Endometrium (tissue), 2 donors: ENCODE measurements at regions not wholly inside any gene's neighbourhood (a gene's known extent, or its start where the extent isn't known, plus 50 kb on each side); places are given as distances from the start of the nearest gene placed in this dataset.

Source experiments
- FAIRE-seq: peaks from 2 replicates; lab custom pipeline; 2012; peaks lifted over from hg19 to GRCh38; lab: Jason Lieb, UNC
- donor health status: control.
- donor health status: control.

DNA sequence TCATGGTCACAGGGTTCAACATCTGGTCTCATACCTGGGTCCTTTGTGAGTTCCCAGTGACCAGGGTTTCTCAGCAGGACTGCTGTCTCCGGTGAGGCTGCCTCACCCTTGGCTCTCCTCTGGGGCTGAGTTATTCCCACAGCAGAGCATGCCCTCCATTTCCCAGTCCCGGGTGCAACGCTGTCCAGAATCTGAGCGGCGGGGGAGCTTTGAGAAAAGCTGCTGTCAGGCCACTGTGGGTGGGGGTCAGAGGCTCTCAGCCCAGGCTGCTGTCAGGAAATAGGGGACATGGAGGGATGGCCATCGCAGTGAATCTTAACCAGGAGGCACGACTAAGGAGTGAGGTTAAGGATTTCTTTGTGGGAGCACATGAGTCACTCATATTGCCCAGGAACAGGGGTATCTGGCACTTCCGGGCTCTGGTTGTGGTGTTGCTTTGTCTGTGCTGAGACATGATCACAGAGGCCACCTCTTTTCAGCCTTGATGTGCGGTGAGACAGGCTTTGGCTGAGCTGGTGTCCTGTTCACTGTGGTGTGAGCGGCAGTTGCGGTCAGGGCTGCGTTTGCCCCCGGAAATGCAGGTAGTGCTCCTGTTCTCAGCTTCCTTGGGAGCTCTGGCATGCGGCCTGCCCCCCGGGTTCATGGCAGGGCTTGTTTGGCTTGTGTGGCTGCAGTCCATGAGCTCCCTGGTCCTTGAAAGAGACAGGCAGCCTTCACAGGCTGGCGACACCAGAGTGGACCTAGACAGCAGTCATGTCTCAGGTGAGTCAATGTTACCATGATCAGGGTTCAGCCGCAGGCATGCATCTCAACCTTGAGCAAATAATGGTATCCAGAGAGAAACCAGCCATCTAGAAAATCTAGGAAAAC is 310.7 kb upstream of the MYT1L start:
- no peak for FAIRE-seq

DNA sequence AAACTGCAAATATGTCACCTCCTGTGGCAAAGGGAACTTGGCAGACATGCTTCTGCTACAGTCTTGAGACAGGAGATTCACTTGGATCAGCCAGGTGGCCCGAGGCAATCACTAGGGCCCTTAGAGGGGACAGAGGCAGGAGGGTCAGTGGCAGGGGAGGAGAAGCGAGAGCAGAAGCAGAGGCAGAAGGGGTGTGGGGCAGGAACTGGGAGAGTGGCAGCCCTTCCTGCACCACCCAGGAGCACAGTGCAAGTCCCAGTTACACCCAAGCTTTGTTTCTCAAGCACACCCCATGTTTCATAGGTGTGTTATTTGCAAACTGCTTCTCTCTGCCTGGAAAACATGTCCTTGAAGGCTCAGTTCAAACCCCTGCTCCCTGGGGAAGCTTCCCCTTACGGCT is 309.7 kb upstream of the MYT1L start:
- FAIRE-seq: no peak

DNA sequence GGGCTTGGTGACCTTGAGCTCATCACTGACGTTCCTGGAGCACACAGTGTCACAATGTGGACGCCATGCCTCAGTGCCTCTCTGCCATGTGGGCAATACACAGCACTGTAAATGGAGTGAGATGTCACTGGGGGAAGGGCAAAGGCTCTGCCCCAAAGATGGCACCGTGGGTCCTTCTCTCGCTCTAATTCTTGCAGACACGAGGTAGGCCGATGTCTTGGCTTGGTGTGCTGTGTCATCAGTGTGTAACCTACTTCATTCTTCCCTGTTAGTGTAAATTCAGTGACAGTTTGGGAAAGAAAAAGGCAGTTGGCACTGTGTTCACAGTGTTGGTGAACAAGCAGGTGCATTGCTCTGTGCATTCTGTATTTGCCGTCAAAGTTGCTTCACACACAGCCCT is 309.3 kb upstream of the MYT1L start:
- FAIRE-seq: no peak

DNA sequence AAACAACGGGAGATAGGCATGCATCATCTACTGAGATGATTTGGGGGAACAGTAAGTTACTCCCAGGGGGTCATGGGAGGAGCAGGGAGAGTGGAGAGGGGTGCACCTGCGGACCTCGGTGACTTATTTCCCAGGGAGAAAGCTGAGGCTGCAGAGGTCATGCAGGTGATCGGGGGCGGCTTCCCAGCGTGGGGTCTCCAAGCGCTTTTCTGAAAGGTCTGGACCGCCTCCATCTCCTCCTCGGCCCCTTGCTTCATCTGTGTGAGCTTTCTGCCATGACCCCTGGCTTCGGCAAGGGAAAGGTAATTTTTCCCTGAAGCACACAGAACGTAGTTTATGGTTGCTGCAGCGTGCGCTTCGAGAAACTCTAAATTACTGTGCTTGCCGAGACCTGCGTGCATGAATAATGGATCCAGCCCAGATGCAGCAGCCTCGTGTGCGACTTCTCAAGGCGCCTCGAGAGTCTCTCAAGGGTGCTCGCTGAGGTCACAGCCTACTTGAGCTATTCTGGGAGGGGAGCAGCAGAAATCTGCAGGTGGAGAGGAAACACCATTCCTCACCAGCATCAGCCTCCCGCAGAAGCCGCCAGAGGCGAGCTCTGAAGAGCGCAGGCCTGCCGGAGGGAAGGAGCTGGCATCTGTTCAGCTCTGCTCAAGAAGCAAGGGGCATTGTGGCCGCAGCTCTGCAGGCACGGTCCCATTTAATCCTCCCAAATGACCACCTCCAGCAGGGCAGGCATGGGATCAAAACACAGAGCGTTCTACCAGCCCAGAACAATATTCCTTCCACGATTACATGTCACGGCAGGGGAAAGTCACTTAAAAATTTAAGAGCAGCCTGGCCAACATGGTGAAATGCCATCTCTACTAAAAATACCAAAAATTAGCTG is 308.4 kb upstream of the MYT1L start:
- no peak for FAIRE-seq

DNA sequence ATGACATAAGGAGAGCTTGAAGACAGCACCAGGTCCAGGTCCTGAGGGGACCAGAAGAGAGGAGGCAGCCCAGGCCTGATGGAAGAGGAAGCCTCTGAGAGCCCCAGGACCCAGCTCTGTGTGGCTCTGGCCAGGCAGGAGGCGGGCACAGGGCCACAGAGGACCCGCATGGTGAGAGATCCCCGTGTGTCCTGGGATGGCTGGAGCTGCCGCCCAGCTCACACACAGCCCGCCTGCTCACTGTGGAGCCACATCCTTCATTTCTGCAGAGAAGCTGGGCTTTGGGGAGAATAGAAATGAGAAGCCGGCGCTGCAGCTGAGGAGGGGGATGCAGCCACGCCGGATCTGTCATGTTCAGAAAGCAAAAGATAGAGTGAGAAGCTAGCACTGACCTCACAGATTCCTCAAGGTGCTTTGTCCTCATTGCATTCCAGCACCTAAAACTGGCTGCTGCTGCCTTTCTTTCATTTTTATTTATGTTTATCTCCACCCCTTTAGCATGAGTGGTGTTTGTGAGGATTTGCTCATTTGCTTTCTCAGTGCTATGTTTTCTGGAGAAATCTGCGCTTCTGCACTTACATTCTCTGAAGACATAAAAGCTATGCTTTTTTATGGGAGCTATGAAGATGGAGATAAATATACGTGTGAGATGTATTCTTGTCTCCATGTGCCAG is 307.6 kb upstream of the MYT1L start:
- no peak for FAIRE-seq

DNA sequence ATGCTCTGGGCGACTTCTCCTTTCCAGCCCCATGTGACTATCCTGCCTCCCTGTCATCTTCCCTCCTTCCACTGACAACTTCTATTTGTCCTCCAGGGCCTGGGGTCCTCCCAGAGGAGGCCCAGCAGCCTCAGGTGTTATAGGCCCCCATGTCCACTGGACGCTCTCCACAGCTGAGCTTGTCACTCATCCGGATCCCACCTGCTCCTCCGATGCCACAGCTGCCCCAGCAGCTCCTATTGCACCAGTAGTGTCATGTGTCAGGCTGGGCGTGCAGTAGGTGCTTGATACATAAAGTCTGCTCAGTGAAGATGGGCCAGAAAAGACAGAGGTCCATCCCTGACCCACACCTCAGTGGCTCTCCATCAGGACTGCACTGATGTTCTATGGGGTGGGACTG is 305.7 kb upstream of the MYT1L start:
- FAIRE-seq: no peak

DNA sequence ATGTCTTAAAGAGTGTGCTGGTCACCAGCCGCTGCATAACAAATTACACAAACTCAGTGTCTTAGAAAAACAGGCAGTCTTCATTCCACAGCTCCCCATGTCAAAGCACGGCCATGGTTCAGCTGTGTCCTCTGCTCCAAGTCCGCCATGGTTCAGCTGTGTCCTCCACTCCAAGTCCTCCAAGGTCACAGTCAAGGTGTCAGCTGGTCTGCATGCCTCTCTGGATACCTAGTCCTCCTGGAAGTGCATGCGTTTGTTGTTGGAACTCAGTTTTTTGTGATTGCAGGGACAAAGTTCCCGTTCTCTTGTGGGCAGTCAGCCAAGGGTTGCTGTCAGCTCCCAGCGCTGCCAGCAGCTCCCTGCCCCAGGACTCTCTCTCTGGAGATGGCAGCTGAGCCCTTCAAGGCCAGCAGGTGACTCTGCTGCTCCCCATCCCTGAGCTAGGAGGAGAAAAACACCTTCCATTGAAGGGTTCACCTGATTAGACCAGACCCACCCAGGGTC is 304.0 kb upstream of the MYT1L start:
- no peak for FAIRE-seq

DNA sequence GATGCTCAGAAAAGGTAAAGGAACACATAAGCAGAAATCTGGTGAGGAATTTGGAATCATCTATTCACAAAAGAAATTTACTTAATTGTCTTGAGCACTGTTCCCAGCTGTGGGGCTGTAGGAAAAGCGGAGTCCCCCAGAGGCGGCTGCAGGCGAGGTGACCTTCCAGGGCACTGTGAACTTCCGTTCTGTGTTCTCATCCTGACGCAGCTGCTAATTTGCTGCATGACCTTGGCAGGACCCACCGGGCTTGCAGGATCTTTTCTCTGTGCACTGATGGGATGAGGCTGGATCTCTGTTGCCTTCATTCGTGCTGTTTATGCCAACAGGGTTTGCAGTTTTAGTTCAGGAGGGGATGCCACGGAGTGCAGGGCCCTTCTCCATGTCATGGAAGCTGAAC is 301.9 kb upstream of the MYT1L start:
- FAIRE-seq: no peak

DNA sequence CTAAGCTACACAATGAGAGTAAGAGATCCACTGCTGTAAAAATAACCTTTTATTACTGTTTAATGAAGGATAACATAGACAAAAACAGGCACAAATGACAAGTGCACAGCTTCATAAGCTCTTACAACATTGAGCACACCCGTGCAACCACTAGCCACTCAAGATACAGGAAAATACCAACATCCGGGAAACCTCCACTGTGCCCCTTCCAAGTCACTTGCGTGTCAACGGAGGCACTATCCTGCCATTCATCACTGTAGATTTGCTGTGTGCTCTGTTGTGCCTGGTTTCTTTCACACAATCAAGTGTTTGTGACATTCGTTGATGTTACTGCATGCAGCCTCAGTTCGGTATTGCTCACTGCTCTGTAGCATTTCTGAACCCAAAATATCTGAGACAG is 292.9 kb upstream of the MYT1L start:
- no peak for FAIRE-seq

DNA sequence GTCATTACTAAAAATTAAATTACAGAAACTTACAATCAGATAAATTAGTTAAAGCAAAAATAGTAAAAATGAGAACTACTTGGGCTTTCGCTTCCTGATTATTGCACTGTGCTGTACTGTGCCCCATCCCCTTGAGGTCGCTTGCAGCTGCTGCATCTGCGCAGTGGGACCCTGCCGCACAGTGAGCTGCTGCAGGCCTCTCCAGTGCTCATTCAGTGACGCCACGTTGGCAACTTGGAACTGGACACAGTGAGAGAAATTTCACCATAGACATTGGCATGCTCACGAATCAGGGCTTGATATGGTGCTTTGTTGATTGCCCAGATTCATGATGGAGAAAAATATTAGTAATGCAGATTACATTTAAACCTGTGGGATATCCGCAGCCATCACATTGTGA is 290.8 kb upstream of the MYT1L start:
- FAIRE-seq: no peak

DNA sequence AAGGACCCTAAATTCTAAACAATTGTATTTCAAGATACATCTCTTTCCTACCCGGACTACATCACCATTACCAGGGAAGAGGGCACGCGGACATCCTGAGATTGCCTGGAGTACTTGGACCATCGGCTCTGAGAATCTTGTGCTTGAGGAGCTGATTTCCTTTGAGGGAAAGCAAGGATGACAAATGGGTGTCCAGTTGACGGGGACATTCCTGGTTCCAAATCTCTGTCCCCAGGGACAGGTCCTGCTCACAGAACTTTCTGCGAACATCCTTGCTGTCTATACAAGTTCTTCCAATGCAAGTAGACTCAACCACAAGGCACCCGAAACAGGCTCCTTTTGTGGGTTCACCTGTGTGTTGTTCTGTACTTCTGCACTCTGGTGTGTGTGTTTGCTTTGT is 289.5 kb upstream of the MYT1L start:
- FAIRE-seq: no peak

DNA sequence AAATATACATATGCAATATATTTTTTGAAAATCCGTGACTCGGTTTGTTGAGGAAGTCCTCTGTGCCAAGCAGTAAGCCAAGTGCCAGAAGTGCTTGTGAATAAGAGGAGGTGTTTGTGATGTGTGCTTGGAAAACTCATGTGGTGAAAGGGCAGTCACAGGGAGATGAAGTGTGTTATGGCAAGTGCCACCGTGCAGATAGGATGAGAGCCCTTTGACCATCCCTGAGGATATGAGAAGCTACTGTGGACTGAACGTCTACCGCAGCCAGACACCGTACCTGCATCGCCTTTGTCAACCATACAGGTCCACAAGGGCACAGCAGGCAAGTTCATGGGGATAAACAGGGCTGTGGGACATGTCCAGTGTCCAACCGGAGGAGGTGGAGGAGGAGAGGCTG is 288.9 kb upstream of the MYT1L start:
- no peak for FAIRE-seq

DNA sequence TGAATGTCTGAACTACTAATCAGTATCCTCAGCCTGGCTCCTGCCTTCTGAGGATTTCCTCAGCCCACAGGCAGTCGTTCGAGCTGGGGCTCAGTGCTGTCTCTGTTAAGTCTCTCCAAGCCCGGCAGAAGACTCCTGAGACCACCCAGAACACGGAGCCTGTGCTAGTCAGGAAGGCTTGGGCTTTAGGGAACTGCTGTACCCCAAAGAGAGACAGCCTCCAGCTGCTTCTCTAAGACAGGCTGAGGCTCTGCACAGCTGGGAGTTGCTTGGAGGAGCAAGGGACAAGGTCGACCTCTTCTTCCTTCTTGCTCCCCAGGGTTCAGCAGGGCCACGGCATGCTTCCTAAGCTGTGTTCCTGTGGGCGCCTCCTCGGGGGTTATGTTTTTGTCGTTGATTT is 283.4 kb upstream of the MYT1L start:
- FAIRE-seq: no peak

DNA sequence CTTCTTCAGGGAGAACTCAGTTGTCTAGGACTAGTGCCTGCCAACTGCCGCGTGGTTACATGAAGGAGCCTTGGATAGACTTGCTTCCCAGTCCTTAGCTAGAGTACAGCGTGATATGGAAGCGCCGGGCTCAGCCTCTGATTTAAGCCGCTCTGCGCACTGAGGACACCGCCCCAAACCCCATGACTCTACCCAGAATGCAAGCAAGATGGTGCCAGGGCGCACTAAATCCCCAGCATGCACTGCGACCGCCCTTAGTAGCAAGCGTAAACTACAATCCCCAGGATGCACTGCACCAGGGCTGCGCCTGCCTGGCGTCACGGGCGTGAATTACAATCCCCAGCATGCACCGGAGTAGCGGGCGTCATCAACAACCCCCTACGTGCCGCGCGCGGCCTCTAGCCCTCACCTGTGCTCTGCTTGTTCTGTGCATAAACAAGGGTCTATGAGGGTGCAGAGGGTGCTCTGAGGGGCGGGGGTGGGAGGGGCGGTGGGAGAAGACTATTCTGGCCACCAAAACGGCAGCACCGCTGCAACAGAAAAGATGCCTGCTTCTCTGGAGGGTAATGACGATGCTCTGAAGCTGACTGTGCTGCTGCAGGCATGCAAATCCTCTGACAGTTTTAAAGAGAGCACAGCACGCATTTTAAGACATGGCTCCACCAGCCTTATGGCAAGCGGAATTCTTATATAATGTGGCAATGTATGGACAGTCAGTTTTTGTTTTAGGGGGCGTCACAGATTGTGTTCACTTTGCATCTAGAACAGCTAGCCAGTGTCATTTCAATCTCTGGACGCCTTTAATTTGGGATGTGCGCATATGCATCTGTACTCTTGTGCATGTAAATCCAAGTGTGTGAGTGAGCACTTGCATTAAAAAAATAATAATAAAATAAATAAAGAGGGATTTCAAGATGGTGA is 282.5 kb upstream of the MYT1L start:
- no peak for FAIRE-seq

DNA sequence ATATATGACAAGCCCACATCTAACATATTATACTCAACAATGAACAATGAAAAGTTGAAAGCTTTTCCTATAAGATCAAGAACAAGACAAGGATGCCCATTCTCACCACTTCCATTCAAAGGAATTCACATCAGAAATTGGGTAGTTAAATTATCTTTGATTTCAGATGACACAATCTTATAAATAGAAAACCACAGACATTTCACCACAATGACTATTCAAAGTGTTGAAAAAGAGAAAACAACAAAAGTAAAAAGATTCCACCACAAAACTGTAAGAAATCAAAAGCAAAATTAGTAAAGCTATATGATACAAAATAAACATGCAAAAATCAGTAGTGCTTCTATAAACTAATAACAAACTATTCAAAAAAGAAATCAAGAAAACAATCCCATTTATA is 279.7 kb upstream of the MYT1L start:
- no peak for FAIRE-seq

DNA sequence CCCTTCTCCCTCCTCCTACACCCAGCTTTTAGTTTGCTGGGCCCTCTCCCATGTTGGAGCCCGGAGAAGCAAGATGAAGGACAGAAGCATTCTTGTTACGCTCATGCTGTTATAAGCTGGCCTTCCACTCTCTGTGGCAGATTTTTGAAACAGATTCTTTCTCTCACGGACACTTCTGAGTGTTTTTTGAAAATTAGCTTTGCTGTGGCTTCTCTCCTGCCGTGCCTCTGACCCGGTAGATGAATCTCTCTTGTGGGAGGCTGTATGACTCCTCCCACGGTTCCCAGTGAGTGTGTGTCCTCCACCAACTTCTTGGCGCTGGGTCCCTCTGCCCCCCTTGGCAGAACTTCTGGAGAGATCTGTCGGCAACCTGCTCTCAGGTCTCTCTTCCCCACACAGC is 269.3 kb upstream of the MYT1L start:
- no peak for FAIRE-seq

DNA sequence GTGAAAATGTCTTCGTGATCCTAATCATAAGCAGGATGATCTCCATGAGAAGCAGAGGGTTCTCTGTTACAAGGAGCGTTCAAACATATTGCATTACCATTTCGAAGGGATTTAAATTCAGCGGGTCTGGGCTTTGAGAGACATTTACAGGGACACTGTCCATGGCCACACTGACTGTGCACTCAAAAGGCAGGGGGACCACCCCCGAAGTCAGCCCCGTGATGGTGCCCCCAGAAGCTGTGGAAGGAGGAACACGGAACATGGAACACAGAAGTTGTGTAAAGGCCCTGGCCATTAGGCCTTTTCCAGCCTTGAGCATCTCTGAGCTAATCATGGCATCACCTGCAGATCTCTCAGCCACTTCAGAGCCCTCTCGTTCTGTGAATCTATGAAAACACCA is 268.4 kb upstream of the MYT1L start:
- FAIRE-seq: no peak

DNA sequence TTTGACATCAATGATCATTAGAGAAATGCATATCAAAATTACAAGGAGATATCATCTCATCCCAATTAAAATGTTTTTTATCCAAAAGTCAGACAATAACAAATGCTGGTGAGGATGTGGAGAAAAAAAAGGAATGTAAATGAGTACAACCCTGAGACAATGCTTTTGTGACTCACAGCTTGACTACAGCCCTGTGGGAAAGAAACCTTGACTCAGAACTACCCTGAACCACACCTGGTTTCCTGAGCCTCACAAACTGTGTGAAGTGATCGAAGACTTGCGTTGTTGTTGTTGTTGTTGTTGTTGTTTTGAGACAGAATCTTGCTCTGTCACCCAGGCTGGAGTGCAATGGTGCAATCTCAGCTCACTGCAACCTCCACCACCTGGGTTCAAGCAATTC is 266.6 kb upstream of the MYT1L start:
- no peak for FAIRE-seq

DNA sequence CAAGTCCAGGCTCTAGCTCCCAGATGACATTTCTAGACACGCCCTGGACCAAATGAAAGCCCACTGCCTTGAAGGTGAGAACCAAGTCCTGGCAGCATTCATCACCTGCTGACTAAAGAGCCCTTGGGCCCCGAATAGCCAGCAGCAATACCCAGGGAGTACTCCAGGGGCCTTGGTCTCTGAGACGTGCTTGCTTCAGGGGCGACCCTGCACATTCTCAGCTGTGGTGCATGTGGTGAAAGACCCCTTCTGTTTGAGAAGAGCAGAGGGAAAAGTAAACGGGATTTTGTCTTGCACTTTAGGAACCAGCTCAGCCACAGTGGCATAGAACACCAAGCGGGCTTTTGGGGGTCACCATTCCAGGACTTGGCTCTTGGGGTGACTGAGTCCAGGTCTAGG is 260.5 kb upstream of the MYT1L start:
- FAIRE-seq: no peak

DNA sequence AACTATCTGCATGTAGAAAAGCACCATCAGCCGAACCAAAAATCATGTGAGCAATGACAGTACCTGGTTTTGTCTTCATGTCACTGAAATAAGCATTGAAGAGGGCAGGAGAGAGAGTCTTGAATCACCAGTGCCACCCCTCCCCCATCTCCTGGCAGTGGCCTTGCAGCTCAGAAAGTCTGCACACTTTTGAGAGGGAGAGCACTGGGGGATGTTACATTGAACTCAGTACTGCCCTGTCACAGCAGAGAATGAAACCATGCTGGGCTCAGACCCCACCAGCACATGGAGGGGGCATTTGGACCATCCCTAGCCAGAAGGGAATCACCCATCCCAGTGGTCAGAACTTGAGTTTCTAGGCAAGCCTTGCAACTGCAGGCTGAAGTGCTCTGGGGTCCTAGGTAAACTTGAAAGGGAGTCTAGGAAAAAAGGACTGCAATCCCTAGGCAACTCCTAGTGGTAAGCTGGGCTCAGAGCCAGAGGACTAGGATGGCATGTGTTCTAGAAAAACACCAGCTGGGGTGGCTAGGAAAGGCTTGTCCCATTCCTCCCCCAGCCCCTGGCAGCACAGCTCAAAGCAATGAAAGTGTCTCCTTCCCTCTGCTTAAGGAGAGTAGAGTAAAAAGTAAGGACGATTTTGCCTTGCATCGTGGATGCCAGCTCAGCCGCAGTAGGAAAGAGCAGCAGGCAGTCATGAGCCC is 259.9 kb upstream of the MYT1L start:
- FAIRE-seq: no peak

DNA sequence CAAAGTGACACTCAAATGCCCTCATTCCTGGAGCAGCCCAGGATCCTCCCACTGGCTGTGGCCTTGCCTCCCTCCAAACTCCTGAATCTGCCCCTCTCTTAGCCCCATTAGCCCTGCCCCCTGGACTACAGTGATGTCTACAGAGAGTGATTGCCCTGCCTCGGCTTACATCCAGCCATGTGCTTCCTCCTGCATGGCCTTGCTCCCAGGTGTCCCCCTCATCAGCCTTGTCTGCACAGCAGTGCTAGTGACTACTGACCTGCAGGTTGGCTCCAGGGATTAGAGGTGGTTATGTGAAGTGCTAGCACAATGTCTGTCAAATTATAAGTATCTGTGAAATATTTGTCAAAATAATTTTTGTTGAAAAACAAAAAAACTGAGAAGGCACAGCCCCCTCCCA is 259.1 kb upstream of the MYT1L start:
- FAIRE-seq: no peak
